ENCODE measurements at regions not wholly inside any gene's neighbourhood (a gene's known extent, or its start where the extent isn't known, plus 50 kb on each side); places are given as distances from the start of the nearest gene placed in this dataset.

GRCh38 chr10:110426294-110427181, 71.2 kb upstream of the DUSP5 start:
- TF ChIP-seq CTCF (IDR thresholded peaks at IDR 0.05) (no peak), POLR2A (IDR thresholded peaks at IDR 0.05) (no peak)
- intact Hi-C loops (cut with DNase I; ENCODE audit: low total_unique reads), result no loop called here
- WGBS, 2 donors, result 75 to 78% methylated on average over 14 of the region's 14 CpGs
- DNase-seq (ENCODE audit: low spot score in 2 of 2), result no peak
- H3K4me3 ChIP-seq (ENCODE audit: low read depth, poor library complexity, severe bottlenecking), result no peak overlapping the region

- peak in 1 of 2 donors; percentile 46 for DNase-seq (ENCODE audit: low spot score in 2 of 2)
- H3K4me3 ChIP-seq (ENCODE audit: low read depth, poor library complexity, severe bottlenecking), result no peak overlapping the region
- WGBS, 2 donors, result 72 to 90% methylated on average over 2 of the region's 2 CpGs
- intact Hi-C loops (cut with DNase I; ENCODE audit: low total_unique reads), result no loop called here
- TF ChIP-seq POLR2A (IDR thresholded peaks at IDR 0.05) (no peak), CTCF (IDR thresholded peaks at IDR 0.05) (no peak)
Observed at GRCh38 chr10:110429301-110429700, 68.4 kb upstream of the DUSP5 start.

- TF ChIP-seq POLR2A (IDR thresholded peaks at IDR 0.05) (no peak), CTCF (IDR thresholded peaks at IDR 0.05) (no peak)
- DNase-seq (ENCODE audit: low spot score in 2 of 2), result peak in 1 of 2 donors; percentile 76
- 72 to 81% methylated on average over 13 of the region's 13 CpGs for WGBS, 2 donors
- intact Hi-C loops (cut with DNase I; ENCODE audit: low total_unique reads), result no loop called here
- no peak overlapping the region for H3K4me3 ChIP-seq (ENCODE audit: low read depth, poor library complexity, severe bottlenecking)
Observed at GRCh38 chr10:110430340-110431273, 67.1 kb upstream of the DUSP5 start.

DNA sequence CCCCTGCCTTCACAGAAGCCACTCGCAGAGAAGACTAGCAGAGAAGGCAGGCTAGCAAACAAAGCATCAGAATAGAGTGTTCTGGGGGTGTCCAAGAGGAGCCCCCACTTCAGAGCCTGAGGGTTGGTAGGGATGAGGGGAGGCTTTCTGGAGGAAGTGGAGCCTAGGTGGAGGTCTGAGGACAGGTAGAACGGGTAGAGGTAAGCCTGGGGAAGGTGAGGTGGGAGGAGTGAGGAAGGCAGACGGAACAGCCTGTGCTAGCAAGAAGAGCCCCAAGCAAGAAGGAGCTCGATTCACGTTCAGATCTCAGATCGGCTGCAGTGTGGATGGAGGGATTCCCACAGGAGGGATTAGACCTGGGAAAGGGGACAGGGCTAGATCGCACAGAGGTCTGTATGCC, 66.0 kb upstream of the DUSP5 start:
- intact Hi-C loops (cut with DNase I; ENCODE audit: low total_unique reads), result no loop called here
- TF ChIP-seq POLR2A (IDR thresholded peaks at IDR 0.05), result no peak
- TF ChIP-seq CTCF (IDR thresholded peaks at IDR 0.05), result no peak
- H3K4me3 ChIP-seq (ENCODE audit: low read depth, poor library complexity, severe bottlenecking), result no peak overlapping the region
- peak in 1 of 2 donors; percentile 50 for DNase-seq (ENCODE audit: low spot score in 2 of 2)
- WGBS, 2 donors, result 47 to 51% methylated on average over 7 of the region's 7 CpGs

DNA sequence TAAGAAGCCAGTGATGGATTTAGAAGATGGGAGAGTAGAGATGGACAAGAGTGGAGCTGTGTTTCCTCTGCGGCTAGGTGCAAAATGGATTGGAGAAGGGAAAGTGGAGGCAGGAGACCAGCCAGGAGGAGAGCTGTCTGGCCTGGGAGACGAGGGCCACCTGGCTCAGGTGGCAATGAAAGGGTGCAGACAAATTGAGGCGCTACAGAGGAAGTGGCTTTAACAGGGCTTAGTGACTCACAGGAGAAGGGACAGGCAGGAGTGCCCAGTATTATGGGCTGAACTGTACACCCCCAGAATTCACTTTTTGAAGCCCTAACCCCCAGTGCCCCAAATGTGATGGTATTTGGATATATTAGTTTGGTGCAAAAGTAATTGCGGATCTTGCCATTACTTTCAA, 65.6 kb upstream of the DUSP5 start:
- WGBS, 2 donors, result 61 to 77% methylated on average over 4 of the region's 4 CpGs
- no peak overlapping the region for H3K4me3 ChIP-seq (ENCODE audit: low read depth, poor library complexity, severe bottlenecking)
- TF ChIP-seq POLR2A (IDR thresholded peaks at IDR 0.05) (no peak), CTCF (IDR thresholded peaks at IDR 0.05) (no peak)
- intact Hi-C loops (cut with DNase I; ENCODE audit: low total_unique reads), result no loop called here
- DNase-seq (ENCODE audit: low spot score in 2 of 2), result peak in 1 of 2 donors; percentile 15
